C4-2B (cell line): ENCODE measurements at regions not wholly inside any gene's neighbourhood (a gene's known extent, or its start where the extent isn't known, plus 50 kb on each side); places are given as distances from the start of the nearest gene placed in this dataset.
A peak's percentile ranks its signal among the peaks of the same experiment; 100 is the strongest.

Experiments used
- H3K27ac ChIP-seq: fragments of 450-650 bp; 2 replicates; pipeline ENCODE4 v1.5.1; 2017
- ZFX ChIP-seq: fragments of 450-650 bp; IDR thresholded peaks from 2 replicates; pipeline ENCODE4 v1.6.1; 2017
- TF ChIP-seq, protein P1 (sequence below): fragments of 450-650 bp; conservative IDR thresholded peaks from 2 replicates; pipeline ENCODE4 v1.5.1; 2017; ENCODE audit warnings: mild to moderate bottlenecking

- no peak overlapping the region for H3K27ac ChIP-seq
- TF ChIP-seq ZFX, result no peak
- TF ChIP-seq, protein P1, sequence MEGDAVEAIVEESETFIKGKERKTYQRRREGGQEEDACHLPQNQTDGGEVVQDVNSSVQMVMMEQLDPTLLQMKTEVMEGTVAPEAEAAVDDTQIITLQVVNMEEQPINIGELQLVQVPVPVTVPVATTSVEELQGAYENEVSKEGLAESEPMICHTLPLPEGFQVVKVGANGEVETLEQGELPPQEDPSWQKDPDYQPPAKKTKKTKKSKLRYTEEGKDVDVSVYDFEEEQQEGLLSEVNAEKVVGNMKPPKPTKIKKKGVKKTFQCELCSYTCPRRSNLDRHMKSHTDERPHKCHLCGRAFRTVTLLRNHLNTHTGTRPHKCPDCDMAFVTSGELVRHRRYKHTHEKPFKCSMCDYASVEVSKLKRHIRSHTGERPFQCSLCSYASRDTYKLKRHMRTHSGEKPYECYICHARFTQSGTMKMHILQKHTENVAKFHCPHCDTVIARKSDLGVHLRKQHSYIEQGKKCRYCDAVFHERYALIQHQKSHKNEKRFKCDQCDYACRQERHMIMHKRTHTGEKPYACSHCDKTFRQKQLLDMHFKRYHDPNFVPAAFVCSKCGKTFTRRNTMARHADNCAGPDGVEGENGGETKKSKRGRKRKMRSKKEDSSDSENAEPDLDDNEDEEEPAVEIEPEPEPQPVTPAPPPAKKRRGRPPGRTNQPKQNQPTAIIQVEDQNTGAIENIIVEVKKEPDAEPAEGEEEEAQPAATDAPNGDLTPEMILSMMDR, result no peak
Measured at GRCh38 chr15:45829336-45830153, 194.7 kb downstream of the SQOR start.

DNA sequence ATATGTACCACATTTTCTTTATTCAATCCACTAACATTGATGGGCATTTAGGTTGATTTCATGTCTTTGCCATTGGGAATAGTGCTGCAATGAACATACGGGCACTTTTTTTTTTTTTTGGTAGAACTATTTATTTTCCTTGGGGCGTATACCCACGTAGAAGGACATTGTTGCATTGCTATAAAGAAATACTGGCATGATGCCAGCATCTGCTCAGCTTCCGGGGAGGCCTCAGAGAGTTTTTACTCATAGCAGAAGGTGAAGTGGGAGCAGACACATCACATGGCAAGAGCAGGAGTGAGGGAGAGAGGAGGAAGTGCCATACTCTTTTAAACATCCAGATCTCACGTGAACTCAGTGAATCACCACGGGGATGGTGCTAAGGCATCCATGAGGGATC, 197.0 kb downstream of the SQOR start:
- TF ChIP-seq, protein P1, result no peak
- no peak for TF ChIP-seq ZFX
- H3K27ac ChIP-seq, result no peak overlapping the region

- TF ChIP-seq, protein P1, result no peak
- TF ChIP-seq ZFX, result no peak
- no peak overlapping the region for H3K27ac ChIP-seq
Measured at GRCh38 chr15:45834622-45835021, 199.8 kb downstream of the SQOR start.

DNA sequence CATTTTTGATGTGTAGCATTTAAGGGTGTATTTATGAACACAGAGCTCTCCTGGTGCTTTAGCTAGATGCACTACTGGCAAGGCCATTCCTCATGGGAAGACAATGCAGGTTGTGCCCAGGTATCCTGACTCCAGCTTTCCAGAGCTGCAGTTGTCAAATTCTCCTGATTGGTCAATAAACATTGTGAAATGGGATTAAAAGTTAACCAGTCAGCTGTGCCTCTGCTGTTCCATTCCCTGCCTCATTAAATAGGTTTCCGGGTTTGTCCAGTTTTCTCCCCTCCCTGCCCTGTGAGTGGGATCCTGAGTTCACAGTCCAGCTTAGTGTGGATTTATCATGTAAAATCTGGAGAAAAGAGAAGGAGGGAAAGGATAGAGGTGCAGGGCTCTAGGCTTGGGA, 207.3 kb downstream of the SQOR start:
- no peak overlapping the region for H3K27ac ChIP-seq
- no peak for TF ChIP-seq ZFX
- TF ChIP-seq, protein P1, result no peak

- H3K27ac ChIP-seq, result no peak overlapping the region
- TF ChIP-seq, protein P1, result no peak
- no peak for TF ChIP-seq ZFX
Measured at GRCh38 chr15:45847645-45848044, 212.8 kb downstream of the SQOR start.

DNA sequence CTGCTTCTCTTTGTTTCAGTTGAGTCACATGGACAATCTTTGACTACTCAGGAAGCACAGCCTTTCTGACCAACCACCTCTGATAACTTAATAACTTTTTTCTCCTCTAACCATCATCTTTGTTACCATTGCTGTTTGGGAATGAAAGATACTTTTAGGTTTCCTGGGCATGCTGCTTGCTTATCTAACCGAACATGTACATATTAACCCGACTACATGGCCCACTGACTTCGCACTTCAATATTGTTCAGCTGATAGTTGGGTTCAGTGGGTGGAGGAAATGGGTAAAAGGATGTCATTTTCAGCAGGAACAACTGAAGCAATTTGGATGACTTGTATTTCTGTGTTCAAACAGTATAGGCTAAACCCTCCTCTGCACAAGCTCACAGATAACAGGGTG, 214.3 kb downstream of the SQOR start:
- H3K27ac ChIP-seq, result no peak overlapping the region
- TF ChIP-seq ZFX, result no peak

DNA sequence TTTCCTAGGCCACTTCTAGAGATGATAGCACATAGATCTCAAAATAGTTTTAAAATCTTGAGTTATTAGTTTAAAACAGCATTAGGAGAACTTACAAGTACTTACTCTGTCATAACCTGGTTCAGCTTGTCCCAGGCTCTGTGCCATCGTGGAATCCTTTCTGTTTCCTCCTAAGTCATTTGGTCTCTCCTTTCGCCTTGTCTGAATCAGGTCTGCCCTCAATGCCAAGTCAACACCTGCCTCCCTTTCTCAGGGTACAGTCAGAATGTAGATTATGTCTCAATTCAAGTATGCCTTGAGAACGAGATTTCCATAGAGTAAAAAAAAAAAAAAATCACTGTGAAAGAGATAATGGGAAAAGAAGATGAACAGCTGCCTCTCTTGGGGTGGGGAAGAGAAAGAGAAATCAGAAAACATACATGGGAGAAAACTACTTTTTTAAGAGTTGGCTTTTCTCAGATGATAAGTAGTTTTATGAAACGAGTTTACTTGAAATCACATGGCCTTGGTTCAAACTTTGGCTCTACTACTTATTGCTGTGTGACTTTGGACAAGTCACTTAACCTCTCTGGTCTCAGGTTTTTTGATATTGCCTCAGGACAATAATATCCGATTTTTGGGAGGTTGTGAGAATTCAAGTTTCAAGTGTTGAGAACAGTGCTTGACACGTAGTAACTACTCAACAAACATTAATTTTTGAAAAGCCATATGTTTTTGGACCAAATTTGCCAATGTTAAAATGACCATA, 219.8 kb downstream of the SQOR start:
- peak overlapping the region; percentile 55; the same call in 1 of the 2 replicates for H3K27ac ChIP-seq
- TF ChIP-seq, protein P1, result no peak
- TF ChIP-seq ZFX, result no peak
